Prostate gland (tissue), 2 donors: ENCODE measurements at regions not wholly inside any gene's neighbourhood (a gene's known extent, or its start where the extent isn't known, plus 50 kb on each side); places are given as distances from the start of the nearest gene placed in this dataset.

Experiments used
- CTCF ChIP-seq, 4 experiments: fragments of 200-600 bp in 2 of 4; fragments of 450-650 bp in 2 of 4; sonication (generic) in 2 of 4; IDR thresholded peaks; 1 replicate in 3 of 4; 2 replicates in 1 of 4; pipeline ENCODE4 v1.5.1; 2016 to 2019; ENCODE audit warnings: antibody characterized with exemption in 4 of 4, mild to moderate bottlenecking in 2 of 4, moderate library complexity in 2 of 4
- POLR2A ChIP-seq: fragments of 450-650 bp; IDR thresholded peaks from one replicate; pipeline ENCODE4 v1.6.1; 2016; ENCODE audit warnings: antibody characterized with exemption, mild to moderate bottlenecking

GRCh38 chr15:98398056-98398455 is 250.3 kb upstream of the IGF1R start:
- no peak for TF ChIP-seq POLR2A
- TF ChIP-seq CTCF (IDR thresholded peaks at IDR 0.05): no peak
